ENCODE measurements at regions not wholly inside any gene's neighbourhood (a gene's known extent, or its start where the extent isn't known, plus 50 kb on each side); places are given as distances from the start of the nearest gene placed in this dataset.
"Not testable (repeated sequence)": the region's sequence is repeated elsewhere in the genome, so short reads cannot be mapped to it uniquely, and the experiment has no call there.

DNA sequence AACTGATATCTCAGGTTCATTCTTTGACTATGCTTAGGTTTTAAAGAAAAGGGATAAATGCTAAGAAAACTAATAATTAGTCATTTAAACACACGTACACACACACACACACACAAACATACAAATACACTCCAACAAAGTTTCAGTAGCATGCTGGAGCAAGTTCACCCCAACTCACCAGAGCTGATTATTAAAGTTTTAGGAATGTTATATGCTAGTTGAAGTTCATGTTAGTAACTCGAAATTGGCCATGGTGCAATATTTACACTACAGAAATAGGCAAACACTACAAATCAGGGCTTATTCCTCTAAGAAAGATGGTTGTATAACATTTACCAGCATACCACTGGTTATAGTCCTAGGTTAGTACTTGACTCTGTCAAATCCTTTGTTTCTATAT, 384.0 kb upstream of the DIPK2B start:
- no peak for DNase-seq (ENCODE audit: low read depth)

DNA sequence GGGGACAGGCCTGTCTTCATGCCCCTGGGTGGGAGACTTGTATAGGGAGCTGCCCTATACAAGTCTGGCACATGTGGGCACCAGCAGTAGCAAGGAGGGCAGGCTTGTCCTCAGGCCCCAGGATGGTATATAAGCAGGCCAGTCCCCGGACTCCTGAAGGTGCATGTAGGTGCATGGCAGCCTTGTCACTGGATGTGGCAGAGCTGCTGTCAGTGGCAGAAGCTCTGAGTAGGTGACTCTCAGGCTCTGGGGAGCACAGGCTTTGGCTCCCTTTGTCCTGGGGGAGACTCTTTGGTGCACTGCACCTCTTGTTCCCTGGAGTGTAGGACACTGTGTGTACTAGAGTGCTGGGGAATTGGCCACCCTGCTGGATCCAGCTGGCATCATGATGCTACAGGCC, 376.7 kb upstream of the DIPK2B start:
- DNase-seq (ENCODE audit: low read depth) = no peak

DNA sequence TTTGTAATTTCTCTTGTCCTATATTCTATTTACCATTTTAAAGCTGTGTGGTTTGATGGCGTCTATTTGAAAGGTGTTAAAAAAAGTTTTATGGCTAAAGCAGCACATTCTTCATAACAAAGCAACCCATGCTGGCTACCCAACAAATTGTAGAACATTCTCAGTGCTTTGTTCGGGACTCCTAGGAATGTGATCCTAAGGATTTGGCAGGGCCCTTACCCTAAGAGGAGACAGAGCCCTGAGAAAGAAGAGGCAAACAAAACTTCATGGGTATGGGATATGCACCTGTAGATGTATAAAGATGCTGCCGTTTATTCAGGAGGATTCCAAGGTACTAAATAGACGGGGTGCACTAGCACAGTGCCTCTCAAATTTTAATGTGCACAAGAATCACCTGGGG, 370.8 kb upstream of the DIPK2B start:
- DNase-seq (ENCODE audit: low read depth) = no peak

DNA sequence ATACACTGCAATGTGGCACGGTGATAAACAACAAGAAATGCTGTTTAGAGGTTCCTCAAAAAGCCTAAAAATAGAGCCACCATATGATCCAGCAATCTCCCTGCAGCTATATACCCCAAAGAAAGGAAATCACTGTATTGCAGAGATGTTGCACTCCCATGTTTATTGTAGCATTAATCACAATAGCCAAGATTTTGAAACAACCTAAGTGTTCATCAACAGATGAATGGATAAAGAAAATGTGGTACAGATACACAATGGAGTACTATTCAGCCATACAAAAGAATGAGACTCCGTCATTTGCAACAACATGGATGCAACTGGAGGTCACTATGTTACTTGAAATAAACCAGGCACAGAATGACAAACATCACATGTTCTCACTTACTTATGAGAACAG, 365.8 kb upstream of the DIPK2B start:
- no peak for DNase-seq (ENCODE audit: low read depth)

DNA sequence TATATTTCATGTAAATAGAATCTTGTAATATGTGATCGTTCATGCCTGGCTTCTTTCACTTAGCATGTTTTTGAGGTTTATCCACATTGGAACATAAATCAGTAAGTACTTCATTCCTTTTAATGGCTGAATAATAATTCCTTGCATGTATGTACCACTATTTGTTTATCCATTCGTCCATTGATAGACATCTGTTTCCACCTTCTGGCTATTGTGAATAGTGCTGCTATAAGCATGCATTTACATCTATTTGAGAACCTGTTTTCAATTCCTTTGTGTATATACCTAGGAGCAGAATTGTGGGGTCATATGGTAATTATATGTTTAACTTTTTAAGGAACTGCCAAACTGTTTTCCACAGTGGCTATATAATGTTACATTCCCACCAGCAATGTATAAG, 356.7 kb upstream of the DIPK2B start:
- peak; percentile 18 for DNase-seq (ENCODE audit: low read depth)

DNA sequence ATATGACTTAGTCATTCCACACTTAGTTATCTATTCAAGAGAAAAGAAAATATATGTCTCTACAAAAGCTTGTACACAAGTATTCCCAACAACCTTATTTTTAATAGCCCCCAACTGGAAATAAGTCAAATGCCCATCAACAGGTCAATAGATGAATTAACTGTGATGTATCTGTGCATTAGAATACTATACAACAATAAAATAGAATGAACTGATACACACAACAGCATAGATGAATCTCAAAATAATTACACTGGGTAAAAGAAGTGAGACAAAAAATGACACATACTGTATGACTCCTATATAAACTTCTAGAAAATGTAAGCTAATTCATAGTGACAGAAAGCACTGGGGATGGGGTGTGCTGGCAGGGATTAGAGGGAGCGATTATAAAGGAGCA, 354.1 kb upstream of the DIPK2B start:
- DNase-seq (ENCODE audit: low read depth) = no peak

DNA sequence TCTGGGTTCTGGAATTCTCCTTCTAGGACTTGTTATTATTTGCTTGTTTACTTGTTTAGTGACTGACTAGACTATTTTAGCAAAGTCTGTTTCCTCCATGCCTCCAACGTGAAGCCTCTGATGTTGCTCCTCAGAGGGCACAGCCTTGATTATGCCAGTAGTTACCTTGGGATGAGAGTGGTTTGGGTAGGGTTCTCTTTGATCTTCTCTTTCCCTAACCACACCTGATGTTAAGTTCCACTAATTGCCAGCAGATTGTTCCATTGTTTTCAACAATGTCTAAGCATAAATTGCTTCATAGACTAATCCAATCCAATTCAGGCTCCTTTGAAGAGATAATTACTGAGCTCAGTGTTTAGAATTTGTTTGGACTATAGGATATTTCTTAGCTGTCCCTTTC, 352.7 kb upstream of the DIPK2B start:
- no peak for DNase-seq (ENCODE audit: low read depth)

DNA sequence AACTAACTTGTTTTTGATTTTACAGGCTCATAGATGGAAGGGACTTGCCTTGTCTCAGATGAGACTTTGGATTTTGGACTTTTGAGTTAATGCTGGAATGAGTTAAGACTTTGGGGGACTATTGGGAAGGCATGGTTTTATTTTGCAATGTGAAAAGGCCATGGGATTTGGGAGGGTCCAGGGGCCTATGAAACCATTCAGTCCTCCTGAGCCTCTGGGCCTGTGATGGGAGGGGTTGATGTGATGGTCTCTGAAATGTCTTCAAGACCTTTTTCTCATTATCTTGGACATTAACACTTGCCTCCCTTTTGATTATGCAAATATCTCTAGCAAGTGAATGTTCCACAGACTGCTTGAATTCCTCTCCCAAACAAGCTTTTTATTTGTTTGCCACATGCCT, 346.0 kb upstream of the DIPK2B start:
- not testable (repeated sequence) for DNase-seq (ENCODE audit: low read depth)

DNA sequence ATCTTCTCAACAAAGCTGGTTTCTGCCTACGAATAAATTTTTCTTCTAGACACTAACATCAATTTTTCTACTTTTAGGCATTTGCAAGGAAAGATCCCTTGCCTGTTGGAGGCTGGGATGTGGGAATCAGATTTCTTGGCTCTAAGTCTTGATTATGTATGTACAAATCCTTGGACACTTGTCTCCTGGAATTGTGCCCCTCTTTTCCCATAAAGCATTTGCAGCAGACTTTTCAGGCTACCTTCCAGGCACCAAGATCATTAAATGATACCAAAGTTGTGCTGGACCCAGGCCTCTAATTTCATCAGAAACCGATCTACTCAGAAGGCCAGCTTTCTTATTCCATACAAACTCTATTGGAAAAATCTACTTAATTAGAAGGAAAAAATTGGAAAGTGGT, 339.5 kb upstream of the DIPK2B start:
- no peak for DNase-seq (ENCODE audit: low read depth)

DNA sequence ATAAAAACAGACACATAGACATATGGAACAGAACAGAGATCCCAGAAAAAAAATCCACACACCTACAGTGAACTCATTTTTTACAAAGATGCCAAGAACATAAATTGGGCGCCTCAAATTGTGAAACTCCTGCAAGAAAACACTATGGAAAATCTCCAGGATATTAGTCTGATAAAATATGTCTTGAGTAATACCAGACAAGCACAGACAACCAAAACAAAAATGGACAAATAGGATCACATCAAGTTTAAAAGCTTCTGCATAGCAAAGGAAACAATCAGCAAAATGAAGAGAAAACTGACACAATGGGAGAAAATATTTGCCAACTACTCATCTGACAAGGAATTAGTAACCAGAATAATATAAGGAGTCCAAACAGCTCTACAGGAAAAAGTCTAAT, 337.3 kb upstream of the DIPK2B start:
- no peak for DNase-seq (ENCODE audit: low read depth)

DNA sequence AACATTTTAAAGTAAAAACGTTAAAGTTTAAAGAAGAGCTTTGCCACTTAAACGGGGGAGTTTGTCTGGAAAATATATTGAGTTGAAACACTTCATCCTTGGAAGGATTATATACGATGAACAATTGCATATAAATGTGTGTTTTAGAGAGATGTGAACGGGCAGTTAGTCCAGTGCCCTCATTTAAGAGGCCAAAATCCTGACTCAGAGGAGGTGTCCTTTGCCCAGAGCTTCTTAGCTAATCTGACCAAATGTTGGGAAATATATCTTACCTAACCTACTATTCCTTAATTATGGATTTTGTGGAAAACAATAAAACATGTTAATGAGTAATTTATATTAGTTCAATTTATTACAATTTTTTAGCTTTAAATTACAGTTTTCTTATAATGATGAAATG, 327.2 kb upstream of the DIPK2B start:
- peak; percentile 18 for DNase-seq (ENCODE audit: low read depth)

DNA sequence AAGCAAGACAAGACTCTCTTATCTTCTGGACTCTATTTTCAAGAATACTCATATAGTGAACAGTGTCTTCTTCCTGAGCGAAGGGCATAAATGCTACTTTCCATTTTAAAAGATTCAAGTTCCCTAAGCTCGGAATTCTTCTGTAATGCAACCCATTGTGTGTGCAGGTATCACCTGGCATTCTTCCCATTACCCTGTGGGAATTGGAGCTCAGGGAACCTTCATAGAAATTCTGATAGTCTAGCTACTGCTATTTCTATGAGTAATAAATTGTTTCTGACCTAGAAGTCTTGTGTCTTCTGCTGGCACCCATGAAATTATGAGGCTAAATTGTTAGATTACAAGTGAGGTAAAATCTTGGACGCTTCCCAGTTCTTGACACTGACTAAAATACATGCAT, 324.1 kb upstream of the DIPK2B start:
- DNase-seq (ENCODE audit: low read depth) = no peak

DNA sequence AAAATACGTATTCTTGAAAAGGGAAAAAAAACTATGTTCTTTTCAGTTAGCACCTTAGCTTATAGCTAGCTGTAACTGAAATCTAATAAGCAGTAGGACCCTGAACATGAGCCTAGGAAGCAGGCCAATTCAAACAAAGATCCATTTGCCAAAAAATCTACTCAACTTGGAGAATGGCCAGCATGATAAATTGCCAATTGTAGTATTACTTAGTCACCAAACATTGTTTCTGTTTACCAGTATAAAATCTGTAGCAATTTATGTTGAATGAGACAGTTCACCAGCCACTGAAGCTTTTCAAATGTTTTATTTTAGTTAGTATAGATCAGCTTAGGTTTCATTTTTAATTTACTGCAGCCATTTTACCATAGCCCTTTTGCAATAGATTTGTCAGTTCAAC, 323.6 kb upstream of the DIPK2B start:
- DNase-seq (ENCODE audit: low read depth) = peak; percentile 54

DNA sequence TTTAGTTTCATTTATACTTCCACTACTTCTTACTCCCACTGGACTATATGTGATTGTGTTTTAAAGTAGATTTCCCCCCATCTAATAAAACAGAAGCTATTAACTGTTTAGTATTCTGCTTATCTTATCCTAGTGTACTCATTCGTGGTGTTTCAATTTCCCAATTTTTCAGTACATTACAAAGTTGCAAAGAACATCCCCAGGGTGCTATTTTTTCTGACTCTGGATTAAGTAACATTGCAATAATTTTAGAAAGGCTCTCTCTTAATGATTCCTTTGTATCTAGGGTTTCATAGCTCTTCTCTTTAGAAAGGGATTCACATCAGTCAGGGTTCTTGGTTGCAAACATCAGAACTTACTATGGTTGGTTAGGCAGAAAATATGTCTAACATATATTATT, 317.9 kb upstream of the DIPK2B start:
- DNase-seq (ENCODE audit: low read depth) = no peak

DNA sequence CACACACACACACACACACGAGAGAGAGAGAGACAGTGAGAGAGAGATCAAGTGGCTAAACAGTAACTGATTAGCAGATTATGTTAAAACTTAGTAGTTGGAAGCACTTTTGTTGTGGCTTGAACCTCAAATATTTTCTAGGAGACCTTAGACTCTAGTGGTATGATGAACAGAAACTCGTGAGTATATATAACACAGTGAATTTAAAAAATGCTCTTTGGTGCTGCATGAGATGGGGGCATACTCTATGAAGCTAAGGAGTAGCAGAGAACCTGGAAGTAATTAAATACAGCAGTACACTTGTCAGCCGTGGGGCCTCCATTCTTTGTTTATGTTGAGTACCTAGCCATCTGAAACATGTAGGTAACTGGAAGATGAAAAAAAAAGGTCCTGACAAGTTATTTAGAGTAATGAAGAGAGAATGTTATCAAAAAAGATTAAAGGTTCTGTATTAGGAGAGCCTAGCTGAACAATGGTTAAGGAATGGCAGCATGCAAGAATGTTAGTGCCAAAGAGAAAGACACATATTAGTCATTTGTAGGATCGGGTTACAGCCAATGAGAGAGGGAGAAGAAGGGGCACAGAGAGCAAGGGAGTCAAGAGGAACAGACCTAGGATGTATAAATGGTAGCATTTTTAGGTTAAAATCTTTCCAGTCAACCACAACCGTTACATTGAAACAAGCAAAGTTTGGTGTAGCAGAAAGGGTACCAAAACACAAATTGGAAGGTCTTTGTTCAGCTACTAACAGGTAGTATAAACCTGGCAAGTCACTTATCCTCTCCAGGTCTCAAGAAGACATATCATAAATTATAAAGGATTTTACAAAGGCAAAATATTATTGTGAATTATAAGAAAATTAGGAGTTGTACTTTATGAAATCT, 316.7 kb upstream of the DIPK2B start:
- peak; percentile 82 for DNase-seq (ENCODE audit: low read depth)

DNA sequence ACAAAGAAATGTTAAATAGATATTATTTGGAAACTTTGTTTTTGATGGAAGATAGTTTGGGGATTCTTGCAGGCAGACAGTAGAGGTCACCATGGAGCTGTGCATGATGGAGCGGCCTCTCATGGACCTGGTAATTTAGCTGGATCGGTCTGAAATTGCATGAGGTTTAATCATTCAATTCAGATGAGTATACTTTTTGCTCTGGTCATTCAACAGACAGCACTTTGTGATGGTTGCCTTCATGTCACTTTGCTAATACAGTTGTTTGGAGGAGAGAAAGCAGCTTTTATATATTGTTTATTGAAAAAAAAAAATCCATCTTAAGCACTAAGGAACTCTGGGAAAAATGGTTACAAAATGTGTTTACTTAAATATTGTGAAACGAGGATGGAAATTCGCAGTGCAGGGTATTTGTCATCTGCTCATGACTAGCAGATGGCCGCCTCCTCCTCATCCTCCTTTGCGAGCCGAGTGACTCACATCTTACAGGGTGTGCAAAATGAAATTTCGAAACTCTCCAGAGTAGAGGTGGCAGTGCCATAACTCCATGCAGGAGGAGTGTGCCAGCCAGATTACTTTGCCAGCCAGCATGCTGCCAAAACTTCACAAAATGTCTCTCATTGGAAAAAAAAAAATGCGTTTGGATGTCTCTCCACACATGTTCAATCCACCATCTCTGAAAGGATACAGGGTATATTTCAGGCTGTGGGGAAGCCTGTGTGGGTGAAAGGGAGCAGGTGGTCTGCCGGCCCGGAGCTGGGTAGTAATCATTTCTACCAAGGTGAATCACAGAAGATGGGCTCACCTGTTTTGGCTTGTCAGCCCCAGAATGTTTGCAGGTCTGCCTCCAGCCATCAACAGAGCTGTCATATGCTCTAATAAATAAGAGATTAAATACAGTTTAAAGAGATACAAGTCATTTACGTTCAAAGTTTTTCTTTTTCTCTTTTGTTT, 314.9 kb upstream of the DIPK2B start:
- peak; percentile 91 for DNase-seq (ENCODE audit: low read depth)

DNA sequence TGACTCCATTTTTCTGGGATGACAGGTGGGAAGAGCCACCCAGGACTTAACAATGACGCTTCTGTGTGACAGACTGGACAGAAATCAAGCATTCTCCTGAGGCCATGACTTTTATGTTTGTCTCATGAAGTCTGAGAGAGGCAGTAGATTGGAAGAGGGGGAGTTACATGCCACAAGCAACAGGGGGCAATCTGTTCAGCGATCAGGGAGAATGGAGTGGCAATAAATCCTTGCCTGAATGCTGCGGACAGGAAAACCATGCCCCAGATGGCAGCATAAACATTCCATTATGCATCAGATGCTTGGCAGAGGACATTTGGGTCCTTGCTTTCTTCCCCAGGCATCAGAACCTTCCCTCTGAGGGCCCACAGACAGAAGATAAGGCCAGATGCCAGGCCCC, 312.4 kb upstream of the DIPK2B start:
- DNase-seq (ENCODE audit: low read depth) = no peak

DNA sequence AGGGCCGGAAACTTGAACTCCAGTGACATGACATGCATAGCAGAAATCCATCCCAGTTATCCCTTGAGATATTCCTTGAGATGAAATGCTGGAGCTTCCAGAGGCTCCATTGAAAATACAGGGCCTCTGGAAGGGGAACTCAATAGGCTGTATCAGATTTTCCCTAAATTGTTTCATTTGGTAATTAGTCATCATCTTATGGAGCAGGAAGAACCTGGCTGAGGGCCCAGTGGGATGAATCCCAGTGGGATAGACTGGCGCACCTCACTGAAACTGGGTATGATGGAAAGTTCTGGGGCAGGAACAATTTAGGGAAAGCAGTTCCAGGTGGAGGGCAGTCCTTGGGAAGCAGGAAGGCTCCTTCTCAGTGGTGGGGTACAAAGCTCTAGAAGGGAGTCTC, 307.8 kb upstream of the DIPK2B start:
- DNase-seq (ENCODE audit: low read depth) = peak; percentile 68

DNA sequence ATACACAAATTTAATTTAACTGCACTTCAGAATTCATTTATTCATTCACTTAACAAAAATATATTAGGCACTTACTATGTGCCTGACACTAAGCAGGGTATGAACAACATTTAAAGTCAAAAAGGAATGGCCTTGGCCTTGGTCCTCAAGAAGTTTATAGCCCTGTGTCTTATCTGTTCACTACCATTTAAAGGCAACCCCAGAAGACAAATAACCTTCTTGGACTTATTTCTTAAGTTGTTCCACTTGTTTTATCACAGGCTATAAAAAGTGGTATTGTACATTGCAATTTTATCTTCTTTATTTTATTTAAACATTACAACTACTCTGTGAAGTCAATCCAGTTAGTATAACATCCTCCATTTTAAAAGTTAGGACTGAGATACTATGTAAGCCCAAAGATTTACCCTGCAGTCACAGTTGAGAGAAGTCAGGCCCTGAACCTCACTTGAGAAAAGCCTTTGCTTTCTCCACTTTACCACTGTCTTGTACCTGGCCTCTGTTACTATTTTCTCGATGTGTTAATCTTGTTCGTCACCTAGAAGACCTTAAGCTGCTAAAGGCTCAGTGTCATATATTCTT, 305.6 kb upstream of the DIPK2B start:
- peak; percentile 25 for DNase-seq (ENCODE audit: low read depth)

DNA sequence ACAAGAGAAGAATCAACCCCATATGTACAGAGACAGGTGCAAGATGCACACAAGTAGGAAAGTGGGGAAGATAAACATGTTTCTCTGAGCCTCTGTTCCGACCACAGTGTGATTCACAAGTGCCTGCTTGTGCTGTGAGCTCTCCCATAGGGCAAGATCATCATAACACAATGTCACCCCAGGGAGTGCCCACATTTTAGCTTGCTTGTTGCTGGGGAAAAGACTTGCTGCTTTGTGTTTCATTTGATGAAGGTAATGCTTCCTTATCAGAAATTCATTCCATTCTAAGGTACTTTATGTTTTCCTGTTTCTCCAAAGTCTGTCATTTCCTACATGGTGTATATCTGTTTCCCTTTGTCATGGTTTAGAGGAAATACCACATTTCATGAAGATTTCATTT, 304.5 kb upstream of the DIPK2B start:
- peak; percentile 46 for DNase-seq (ENCODE audit: low read depth)

DNA sequence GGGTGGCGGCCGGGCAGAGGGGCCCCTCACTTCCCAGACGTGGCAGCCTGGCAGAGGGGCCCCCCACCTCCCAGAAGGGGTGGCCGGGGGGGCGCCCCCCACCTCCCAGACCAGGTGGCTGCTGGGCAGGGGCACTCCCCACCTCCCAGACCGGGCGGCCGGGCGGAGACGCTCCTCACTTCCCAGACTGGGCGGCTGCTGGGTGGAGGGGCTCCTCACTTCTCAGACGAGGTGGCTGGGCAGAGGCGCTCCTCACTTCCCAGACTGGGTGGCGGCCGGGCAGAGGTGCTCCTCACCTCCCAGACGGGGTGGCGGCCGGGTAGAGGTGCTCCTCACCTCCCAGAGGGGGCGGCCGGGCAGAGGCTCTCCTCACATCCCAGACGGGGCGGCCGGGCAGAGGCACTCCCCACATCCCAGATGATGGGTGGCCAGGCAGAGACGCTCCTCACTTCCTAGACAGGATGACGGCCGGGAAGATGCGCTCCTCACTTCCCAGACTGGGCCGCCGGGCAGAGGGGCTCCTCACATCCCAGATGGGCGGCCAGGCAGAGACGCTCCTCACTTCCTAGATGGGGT, 303.2 kb upstream of the DIPK2B start:
- not testable (repeated sequence) for DNase-seq (ENCODE audit: low read depth)

DNA sequence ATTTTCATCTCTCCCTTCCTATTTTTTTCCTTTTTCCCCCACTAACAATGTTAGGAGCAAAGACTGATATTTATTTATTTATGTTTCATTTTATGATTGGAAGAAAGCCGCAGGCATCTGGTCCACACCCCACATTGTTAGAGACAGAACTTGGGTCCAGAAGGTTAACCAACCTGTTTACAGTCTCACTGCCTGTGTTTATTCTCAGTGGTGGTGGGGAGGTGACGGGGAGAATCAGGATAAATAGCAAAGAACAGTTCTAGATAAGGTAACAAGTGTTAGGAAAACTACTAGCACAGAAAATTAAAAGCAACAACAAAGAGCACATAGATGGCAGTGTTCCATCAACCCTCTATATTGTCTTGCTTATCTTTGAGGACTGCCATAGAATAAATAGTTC, 301.7 kb upstream of the DIPK2B start:
- DNase-seq (ENCODE audit: low read depth) = no peak

Measured in EH (cell line).